HG03159 (cell line): ENCODE measurements at regions not wholly inside any gene's neighbourhood (a gene's known extent, or its start where the extent isn't known, plus 50 kb on each side); places are given as distances from the start of the nearest gene placed in this dataset.
"Not testable (repeated sequence)": the region's sequence is repeated elsewhere in the genome, so short reads cannot be mapped to it uniquely, and the experiment has no call there.

Experiments
- ATAC-seq: cut with Tn5 transposase; IDR thresholded peaks from one replicate; pipeline ENCODE4 v1.9.1; 2021; ENCODE audit warnings: mild to moderate bottlenecking, moderate library complexity; ENCODE audit not compliant: unreplicated experiment

DNA sequence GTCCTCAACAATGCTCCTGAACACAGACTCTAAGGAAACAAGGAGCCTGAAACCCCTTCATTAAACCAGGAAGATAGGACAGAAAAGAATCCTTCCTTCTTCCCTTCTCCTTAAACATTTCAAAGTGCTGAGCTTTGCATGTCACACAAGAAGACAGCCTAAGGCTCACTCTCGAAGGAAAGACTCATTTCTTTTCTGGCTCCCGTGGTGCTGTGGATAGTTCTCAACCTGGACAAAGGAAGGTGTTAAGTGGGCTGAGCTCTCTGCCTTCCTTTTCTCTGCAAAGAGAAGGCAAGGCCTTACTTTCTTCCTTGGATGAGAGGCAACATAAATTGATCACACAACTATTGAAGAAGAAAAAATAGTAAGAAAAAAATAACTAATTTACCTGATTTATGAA is 452.4 kb upstream of the DDI1 start:
- ATAC-seq = no peak

DNA sequence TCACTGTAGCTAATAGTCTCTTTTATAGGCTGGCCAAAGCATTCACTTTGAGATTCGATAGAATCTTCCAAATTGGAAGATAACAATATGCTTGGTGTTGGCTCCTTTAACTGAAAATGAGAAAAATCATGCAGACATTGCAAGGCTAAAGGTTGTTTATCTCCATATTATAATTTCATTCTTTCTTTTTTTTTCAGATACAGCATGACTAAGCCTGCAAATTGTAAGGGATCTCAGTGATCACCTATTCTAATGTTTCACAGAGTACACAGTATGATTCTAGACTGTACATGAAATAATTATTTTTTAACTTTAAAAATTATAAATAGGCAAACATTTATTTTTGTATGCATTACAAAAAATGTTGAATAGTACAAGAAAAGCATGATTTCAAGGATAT is 451.7 kb upstream of the DDI1 start:
- no peak for ATAC-seq

DNA sequence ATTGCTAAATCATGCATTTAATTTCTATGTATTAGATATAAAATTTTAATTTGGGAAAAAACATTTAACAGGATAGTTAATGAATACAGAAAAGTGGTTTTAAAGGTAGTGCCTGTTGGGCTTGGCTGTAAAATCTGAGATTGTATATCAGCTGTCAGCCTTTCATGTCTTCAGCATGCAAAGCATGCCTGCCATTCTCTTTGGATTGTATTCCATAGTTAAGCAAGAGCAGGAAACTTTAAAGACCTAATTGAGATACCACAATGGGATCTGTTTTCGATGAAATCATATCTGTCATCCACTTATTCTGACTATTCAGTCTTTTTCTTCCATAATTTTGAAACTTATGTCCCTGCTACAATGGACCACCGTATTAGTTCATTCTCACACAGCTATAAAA is 451.0 kb upstream of the DDI1 start:
- no peak for ATAC-seq

DNA sequence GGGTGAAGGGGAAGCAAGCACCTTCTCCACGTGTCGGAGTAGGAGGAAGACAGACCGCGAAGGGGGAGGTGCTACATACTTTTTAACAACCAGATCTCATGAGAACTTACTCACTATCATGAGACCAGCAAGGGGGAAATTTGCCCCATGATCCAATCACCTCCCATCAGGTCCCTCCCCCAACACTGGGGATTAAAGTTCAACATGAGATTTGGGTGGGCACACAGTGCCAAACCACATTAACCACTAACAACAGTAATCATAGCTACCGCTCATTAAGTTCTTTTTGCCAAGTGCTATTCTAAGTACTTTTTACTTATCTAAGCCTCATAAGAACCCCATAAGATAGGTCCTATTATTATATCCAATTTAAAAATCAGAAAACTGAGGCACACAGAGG is 450.5 kb upstream of the DDI1 start:
- ATAC-seq = no peak

DNA sequence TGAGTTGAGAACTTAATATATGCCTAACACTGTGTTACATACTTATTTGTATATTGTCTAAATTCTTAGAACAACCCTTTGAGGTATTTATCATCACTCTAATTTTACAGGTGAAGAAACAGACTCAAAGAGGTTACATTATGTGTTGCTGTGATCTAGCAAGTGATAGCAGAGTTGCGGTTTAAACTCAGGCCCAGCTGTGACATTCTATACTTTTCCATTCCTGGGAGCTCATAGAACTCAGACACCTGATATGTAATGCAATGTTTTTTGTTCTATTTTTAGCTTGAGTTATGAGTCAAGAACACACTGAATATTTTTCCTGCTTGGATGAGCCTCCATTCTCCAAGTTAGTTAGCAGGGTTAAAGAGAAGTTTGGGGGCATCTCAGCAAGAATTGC is 449.7 kb upstream of the DDI1 start:
- no peak for ATAC-seq

DNA sequence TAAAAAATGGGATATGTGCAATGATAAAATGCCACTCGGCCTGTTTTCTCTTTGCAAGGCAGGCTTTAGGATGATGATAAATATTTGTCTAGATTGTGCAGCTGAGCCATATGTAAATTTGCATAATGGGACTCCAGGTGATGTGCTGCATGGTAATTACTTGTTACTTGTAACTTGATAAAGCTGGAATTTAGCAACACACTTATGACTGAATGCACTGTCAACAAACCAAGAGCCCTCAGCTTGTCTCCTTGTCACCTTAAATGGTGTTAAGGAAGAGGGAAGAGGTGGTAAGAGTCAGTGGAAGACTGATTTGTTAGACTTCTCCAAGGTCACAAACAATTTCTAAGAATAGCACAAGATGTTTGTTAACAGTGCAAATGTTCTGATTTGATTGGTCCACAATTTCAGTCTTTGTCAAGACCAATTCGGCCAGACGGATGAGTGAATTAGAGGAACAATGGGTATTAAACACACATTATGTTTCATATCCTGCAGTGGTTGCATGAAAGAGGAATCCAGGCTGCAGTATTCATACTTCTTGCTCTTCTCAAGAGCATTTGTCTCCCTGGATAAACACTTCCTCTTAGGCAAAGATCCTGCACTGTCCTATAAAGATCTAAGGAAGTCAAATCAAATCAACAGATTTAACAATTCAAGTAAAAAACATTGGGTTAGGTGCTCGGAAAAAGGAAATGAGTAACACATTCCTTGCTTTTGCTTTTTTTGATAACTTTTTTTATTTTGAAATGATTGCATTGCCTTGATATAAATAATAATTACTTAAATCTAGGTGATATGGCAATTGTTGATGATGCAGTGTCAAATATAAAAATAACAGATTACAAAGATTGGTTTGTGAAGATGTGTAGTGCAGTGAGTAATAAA is 448.3 kb upstream of the DDI1 start:
- ATAC-seq = no peak

DNA sequence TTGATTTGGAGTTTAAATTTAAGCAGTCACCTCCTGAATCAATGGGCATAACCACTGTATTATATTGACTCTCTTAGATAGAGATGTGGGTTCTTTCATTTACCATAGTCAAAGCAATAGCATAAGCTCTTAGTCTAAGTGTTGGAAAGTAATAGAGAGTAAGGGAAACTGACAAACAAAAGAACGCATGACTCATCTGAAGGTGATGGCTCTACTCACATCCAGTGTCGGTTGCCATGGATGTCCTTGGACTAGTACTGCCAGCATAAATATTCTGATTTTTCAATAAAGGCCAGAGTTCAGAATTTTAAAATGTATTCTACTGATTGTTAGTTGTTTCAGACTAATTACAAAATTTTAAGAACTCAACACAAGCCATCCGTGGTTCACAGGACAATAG is 444.9 kb upstream of the DDI1 start:
- no peak for ATAC-seq

DNA sequence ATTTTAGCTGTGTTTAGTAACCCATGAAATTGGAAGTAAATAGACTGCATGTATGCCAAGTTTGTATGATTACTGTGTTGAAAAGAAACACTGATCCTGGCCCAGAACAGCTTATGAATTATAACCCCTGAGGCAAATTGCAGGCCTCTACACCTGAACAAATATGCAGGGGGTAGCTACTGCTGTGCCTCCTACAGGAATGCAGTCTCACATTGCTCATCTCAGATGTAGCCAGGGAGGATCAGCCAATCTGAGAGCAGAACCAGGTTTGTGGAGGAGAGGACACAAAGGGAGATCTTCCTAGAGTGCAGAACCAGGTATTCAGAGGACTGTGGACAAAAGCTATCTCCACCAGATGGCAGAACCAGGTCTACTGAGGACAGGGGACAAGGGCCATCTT is 442.2 kb upstream of the DDI1 start:
- no peak for ATAC-seq

DNA sequence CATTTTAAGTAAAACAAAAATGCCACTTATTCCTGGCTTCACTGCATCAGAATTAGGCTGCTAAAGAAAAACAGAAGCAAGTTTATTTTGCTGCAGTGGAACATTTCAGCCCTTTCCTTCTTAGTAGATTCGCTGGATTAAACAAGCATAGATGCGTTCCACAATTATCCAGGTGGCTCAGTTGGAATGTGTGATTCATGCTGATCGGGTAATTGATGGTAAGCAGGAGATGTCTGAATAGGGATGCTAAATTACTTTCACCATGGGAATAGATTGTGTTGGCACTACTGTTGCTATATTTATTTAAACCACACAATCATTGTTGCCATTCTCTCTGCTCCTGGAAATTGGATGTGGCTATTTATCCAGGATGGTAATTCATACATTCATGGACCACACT is 440.1 kb upstream of the DDI1 start:
- ATAC-seq = no peak

DNA sequence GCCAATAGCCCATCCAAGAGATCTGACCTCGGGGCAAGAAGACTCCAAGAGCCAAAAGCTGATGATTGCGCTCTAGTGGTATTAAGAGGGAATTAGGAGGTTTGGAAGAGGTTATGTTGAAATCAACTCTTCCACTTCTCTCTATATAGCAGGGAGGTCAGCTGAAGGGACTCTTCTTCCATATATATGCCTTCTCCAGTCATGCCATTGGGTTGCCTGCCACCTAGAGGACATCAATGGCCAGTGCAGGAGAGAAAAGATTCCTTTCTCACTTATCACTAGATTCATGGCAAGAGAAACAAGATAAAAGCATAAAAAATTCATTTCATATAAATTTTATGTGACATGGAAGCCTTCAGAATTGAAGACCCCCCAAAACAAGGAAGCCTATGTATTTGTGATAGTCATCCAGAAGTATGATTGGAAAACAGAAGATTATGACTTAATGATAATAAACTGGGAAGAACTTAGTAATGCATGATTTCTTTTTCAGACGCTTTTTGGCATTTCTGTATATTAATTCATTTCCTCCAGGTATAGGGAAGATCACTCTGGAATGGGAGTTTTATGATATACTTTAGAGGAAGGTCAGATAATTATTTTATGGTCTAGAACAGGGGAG is 435.1 kb upstream of the DDI1 start:
- peak; percentile 96 for ATAC-seq

DNA sequence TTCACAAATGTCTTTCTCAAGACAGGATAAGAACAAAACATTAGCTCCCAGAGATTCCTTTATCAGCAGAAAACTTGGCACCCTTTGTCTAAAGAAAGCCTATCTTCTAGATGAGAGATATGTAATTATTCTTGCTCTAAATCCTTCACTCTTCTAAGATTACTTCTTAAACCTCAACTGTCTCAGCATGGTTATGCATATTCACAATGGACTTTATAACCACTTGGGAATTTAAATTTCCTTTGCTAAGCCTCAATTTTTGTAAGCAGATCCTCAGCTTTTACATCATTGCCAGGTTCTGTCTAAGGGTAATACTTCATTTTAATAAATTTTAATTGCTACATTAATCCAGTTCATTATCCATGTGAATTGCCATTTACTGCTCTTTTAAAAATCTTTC is 433.6 kb upstream of the DDI1 start:
- no peak for ATAC-seq

DNA sequence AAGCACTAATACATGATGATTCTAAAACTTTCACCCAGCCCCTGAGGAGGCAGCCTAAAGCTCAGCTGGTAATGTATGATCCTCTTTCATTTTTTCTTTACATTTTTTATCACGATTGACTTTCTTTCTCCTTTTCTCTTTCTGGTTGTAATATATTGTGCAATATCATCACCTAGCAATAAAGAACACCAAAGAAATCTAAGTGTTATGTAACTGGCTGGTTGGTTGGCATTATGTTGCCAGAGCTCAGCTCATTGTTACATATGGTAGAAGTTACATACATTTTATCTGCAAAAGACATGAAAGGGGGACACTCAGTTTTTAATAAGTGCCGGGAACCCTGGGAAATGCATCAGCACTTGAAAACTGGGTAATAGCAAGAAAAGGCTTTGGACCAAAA is 432.1 kb upstream of the DDI1 start:
- ATAC-seq = no peak

DNA sequence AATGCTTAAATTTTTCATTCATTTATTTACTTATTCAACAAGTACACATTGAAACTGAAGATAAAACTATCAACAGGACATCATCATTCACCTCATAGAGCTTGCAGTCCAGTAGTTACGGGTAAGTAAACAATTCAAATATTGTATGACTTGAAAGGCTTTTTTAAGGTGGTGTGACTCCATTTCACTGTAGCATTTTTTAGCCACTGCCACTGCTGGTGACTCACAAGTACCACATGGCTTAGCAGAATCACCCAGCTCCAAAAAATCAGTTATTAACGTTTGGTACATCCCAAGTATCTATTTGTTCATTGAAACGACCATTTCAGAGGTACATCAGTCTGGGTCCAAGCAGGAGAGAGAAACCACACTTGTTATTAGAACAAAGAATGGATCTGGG is 427.9 kb upstream of the DDI1 start:
- no peak for ATAC-seq

DNA sequence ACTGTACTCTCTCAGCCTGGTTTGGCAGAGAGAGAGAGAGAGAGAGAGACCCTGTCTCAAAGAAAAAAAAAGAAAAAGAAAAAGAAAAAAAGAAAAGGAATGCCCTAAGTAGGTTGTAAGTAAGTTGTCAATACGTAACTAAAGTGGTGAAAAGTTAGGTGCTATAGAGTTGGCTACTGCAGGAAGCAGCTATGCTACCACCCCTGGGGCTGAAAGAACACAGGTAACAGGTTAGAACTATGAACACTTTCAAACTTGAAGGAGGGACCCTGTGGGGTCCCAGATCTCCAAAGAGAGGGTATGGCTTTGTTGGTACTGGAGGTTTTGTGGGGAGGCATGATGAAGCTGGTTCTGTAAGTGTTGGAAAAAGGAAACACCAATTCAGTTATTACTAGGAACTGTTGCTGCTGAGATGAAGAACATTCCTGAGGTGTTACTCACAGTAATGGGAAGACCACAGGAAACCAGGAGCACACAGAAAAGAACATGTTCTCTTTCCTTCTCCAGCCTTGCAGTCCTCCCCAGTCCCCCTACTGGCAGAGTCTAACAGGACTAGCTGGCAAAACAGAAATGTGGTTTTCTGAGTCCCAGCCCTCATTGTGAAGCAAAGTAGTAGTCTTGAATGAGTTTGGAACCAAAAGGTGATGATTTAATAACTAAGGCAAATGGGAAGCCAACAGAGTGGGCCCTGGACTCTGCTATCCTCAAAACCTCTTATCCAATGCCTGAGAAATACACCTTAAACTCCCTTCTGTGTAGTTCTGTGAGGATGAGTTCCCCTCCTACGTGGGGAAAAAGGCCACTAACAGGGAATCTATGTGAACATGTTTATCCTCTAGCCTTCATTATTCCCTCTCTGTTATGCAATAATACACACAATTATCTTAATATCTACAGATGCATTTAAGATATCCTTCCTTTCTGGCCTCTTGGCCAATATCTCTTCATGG is 427.0 kb upstream of the DDI1 start:
- ATAC-seq = peak; percentile 56

DNA sequence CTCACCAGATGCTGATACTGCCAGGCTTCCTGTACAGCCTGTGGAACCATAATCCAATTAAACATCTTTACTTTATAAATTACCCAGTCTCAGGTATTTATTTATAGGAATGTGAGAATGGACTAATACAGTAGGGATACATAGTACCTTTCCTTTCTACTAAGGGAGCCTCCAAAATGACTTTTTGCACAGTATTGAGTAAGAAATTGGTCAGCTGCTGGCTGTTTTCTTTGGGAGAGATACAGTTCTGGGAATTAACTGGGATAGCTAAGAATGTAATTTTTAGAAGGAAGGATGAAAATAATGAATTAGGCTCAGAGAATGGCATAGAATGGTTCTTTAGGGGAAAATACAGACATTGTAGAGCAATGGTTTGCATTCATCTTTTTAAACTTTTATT is 426.0 kb upstream of the DDI1 start:
- no peak for ATAC-seq

DNA sequence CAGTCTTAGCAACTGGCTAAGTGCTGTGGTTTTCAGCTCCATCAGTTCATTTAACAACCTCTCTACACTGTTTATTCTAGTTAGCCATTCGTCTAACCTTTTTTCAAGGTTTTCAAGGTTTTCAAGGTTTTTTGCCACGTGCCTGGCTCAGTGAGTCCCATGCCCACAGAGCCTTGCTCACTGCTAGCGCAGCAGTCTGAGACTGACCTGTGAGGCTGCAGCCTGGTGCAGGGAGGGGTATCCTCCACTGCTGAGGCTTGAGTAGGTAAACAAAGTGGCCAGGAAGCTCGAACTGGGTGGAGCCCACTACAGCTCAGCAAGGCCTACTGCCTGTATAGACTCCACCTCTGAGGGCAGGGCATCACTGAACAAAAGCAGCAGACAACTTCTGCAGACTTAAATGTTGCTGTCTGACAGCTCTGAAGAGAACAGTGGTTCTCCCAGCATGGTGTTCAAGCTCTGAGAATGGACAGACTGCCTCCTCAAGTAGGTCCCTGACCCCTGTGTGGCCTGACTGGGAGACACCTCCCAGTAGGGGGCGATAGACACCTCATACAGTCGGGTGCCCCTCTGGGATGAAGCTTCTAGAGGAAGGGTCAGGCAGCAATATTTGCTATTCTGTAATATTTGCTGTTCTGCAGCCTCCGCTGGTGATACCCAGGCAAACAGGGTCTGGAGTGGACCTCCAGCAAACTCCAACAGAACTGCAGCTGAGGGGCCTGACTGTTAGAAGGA is 424.7 kb upstream of the DDI1 start:
- ATAC-seq = not testable (repeated sequence)

DNA sequence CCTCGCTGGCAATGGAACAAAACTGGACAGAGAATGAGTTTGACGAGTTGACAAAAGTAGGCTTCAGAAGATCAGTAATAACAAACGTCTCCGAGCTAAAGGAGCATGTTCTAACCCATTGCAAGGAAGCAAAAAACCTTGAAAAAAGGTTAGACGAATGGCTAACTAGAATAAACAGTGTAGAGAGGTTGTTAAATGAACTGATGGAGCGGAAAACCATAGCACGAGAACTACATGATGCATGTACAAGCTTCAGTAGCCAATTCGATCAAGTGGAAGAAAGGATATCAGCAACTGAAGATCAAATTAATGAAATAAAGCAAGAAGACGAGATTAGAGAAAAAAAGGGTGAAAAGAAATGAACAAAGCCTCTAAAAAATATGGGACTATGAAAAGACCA is 424.0 kb upstream of the DDI1 start:
- not testable (repeated sequence) for ATAC-seq

DNA sequence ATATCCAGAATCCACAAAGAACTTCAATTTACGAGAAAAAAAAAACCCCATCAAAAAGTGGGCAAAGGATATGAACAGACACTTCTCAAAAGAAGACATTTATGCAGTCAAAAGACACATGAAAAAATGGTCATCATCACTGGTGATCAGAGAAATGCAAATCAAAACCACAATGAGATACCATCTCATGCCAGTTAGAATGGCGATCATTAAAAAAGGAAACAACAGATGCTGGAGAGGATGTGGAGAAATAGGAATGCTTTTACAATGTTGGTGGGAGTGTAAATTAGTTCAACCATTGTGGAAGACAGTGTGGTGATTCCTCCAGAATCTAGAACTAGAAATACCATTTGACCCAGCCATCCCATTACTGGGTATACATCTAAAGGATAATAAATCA is 419.9 kb upstream of the DDI1 start:
- not testable (repeated sequence) for ATAC-seq

DNA sequence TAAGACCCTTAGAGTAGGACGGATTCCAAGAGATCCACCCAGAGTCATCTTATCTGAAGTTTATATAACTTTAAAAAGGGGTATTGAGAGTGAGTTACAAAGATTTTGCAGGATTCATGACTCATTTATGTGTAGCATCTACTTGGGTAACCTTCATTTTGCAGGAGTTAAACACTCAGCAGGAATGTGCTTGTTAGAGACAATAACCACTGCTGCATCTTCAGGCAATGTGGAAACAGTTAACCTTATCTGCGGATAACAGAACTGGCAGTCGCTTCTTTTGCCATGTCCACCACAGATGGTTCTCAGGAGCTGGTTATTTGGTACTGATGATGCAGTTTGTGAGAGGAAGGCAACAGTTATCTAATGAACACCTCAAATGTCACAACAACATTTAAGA is 417.9 kb upstream of the DDI1 start:
- ATAC-seq = no peak

DNA sequence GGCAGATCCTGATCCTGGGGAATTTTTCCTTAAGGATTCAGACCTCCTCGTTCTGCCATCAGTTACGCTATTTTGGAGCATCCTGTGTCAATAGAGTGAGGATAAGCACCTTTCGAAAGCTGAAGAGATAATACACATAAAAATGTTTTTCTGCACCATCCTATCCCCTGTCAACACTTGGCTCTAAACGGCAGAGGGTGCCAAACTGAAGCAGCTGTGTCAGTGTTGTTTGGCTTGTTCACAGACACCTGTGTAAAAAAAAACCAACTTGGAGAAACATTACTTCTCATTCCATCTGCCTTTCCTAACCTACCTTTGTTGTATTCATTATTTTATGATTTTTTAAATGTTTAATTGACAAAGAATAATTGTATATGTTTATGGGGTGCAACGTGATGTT is 417.0 kb upstream of the DDI1 start:
- no peak for ATAC-seq

DNA sequence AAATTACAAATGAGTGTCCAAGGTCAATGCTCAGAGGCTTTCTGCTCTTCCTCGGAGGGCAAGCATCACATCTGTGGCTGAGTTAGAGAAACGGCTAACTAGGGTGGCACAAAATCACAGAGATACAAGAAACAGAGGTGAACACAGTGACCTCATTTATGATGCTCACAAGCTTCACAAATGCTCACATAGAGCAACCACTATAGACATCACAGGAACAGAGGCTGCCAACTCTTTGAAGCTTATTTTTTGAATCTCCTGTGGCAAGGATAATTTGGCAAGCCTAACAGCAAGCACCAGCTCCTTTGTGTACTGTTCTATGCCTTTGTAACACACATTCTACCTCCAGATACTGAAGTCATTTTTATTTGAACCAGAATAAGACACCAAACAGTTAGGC is 416.5 kb upstream of the DDI1 start:
- no peak for ATAC-seq
